ENCODE measurements at regions not wholly inside any gene's neighbourhood (a gene's known extent, or its start where the extent isn't known, plus 50 kb on each side); places are given as distances from the start of the nearest gene placed in this dataset.
"Not testable (repeated sequence)": the region's sequence is repeated elsewhere in the genome, so short reads cannot be mapped to it uniquely, and the experiment has no call there.

GRCh38 chr1:188841111-188841696, 1636.5 kb downstream of the BRINP3 start:
- TF ChIP-seq EZH2 (IDR thresholded peaks at IDR 0.05); POLR2AphosphoS5 (IDR thresholded peaks at IDR 0.05; ENCODE audit: borderline replicate concordance, low read depth, low read length): not testable (repeated sequence)

Measured in SK-N-MC (cell line).